C4-2B (cell line): ENCODE measurements at regions not wholly inside any gene's neighbourhood (a gene's known extent, or its start where the extent isn't known, plus 50 kb on each side); places are given as distances from the start of the nearest gene placed in this dataset.

ENCODE experiments used
- H3K27ac ChIP-seq: fragments of 450-650 bp; 2 replicates; pipeline ENCODE4 v1.5.1; 2017
- ZFX ChIP-seq: fragments of 450-650 bp; IDR thresholded peaks from 2 replicates; pipeline ENCODE4 v1.6.1; 2017
- TF ChIP-seq, protein P1 (sequence below): fragments of 450-650 bp; conservative IDR thresholded peaks from 2 replicates; pipeline ENCODE4 v1.5.1; 2017; ENCODE audit warnings: mild to moderate bottlenecking

DNA sequence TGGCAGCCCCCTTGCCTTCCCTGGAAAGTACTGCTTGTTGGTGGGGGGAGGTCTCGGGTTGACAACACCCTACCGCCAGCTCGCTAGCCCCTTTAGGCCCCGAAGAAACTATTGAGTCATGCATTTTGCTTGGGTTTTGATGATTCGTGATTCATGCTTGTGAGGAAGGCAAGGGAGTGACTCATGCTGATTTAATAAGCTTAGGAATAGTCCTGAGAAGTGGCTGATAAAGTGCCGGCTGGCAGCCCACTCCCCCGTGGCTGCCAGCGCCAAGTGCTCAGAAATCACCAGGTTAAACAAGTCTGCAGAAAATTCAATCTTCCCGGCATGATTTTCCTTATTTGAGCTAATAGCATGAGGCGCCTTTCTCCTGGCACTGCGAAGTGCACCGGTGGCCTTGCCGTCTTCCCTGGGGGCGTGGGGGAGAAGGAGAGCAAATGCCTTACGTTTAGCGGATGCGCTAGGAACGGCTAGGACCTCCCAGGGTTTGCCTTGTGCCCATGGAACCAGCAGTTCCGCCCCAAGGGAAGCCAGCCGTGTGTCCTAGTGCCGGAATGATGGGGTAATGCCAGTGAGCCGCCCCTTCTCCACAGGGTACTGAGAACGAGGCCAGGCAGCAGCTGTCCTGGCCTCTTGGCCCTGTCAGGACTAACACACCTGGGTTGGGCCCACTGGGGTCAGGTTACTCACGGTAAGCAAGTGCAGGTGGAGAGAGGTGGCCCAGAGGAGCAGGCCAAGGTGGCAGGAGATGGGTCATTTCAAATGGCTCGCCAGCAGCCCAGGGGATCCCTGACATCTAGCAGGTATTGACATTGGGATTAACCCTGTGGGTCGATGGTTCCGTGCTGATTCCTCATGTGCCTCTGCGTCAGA is 151.9 kb downstream of the MACROH2A1 start:
- H3K27ac ChIP-seq: no peak overlapping the region
- TF ChIP-seq, protein P1, sequence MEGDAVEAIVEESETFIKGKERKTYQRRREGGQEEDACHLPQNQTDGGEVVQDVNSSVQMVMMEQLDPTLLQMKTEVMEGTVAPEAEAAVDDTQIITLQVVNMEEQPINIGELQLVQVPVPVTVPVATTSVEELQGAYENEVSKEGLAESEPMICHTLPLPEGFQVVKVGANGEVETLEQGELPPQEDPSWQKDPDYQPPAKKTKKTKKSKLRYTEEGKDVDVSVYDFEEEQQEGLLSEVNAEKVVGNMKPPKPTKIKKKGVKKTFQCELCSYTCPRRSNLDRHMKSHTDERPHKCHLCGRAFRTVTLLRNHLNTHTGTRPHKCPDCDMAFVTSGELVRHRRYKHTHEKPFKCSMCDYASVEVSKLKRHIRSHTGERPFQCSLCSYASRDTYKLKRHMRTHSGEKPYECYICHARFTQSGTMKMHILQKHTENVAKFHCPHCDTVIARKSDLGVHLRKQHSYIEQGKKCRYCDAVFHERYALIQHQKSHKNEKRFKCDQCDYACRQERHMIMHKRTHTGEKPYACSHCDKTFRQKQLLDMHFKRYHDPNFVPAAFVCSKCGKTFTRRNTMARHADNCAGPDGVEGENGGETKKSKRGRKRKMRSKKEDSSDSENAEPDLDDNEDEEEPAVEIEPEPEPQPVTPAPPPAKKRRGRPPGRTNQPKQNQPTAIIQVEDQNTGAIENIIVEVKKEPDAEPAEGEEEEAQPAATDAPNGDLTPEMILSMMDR: no peak
- no peak for TF ChIP-seq ZFX

- TF ChIP-seq ZFX: no peak
- TF ChIP-seq, protein P1: no peak
- H3K27ac ChIP-seq: no peak overlapping the region
Measured at GRCh38 chr5:135246605-135246922, 152.5 kb downstream of the MACROH2A1 start.

DNA sequence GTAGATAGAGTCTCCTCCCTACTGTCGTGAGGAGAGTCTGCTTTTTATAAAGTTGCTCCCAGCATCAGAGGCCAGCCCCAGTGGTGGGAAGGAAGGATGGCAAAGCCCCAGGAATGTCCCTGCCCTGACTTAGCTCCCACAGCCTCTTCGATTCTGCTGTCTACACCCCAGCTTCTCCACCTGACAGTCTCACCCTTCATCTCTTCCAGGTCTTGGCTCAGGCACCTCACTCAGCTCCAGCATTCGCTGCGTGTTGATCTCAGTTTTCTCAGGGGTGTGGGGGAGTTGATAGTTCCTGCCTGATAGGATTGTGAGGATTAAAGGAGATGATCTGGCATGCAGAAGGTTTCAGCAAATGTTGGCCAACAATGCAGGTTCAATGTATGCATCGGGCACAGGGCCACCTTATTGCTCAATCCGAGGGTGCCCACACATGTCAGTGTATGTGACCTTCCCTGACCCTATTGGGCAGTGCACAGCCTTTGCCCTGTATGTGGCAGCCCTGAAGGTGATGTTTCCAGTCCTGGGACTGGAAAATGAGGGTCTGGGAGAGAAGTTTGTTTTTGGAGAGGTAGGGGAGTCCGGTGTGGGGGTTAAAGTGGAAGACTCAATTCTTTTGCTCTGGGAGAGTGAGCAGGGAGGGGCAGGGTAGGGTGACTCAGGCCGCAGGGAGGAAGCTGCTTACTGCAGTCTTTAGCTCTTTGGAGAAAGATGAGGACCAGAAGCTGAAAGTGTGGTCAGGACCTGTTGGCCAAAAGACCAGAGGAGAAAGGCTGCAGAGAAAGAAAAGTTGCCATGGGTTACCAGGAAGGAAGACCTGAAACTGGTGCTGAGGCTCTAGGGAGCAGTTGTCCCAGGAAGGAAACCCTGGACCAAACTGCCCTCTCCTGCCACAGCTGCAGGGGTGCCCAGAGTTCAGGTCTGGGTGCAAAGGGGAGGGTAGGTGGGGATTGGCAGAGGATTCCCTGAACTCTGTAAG is 153.2 kb downstream of the MACROH2A1 start:
- no peak for TF ChIP-seq ZFX
- TF ChIP-seq, protein P1: no peak
- H3K27ac ChIP-seq: no peak overlapping the region

GRCh38 chr5:135244620-135245021 is 154.4 kb downstream of the MACROH2A1 start:
- no peak overlapping the region for H3K27ac ChIP-seq
- no peak for TF ChIP-seq ZFX
- TF ChIP-seq, protein P1: no peak

DNA sequence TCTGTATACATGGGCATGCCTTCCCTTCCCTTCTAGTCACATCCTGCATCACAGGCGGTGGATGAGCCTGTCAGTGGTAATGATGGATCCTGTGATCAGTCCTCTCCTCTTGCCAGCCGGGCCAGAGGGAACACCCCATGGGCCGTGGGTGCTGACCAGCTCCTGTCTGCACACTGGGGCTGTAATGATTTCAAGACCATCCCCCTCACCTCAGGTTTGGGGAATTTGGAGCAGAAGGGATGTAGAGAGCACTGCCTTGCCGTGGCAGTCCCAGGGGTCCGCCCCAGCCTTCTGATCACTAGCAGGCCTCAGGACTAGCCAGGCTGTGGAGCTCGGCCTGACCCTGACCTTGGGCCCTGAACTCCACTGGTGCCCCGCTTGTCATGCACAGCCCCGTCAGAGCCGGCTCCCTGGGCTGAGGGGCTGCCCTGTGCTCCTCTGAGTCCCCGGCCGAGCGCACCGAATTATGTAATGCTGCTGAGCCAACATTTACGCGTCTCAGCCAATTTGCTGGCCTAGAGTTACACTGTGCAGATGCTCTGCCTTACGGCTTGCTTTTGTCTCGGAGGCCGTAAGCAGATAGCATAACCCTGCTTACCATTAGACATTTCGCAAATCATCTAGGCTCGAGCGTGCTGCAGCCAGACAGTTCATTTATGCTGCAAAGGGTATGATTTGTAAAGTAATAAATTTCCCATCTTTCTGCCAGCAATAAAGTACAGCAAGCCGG is 155.3 kb downstream of the MACROH2A1 start:
- TF ChIP-seq, protein P1: no peak
- no peak for TF ChIP-seq ZFX
- H3K27ac ChIP-seq: no peak overlapping the region

DNA sequence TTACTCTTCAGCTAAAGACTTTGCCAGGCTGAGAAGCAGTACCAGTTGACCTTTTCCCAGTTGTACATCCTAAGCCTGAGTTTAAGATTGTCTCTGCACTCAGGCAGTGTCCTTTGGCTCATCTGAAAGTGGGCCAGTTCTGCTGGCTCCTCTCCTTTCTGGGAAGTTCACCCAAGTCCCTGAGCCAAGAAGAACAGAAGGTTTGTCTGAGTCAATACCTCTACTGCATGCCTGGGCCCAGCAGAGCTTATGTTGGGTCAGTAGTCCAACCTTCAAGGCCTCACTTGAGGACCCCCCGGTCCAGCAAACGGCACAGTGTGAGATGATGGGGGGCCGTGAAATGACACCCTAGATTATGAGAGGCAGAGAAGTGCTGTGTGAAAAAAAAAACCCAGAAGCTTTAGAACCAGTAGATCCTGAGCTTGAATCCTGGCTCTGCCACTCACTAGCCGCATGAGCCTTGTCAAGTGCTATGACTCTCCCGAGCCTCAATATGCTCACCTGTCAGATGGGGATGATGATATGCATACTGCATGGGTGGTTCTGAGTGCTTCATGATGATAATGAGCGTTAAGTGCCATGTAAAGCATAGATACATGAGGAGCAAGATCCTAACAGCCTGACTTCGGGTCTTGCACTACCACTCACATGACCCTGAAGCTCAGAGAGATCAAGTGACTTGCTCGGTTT is 156.0 kb downstream of the MACROH2A1 start:
- H3K27ac ChIP-seq: no peak overlapping the region
- TF ChIP-seq ZFX: no peak
- TF ChIP-seq, protein P1: no peak
